IPS DF 6.9 (cell line): ENCODE measurements at regions not wholly inside any gene's neighbourhood (a gene's known extent, or its start where the extent isn't known, plus 50 kb on each side); places are given as distances from the start of the nearest gene placed in this dataset.

Experiments
- DNase-seq: peaks from one replicate; pipeline ENCODE4 v3.0.0-alpha.2; 2013; ENCODE audit warnings: low read depth, low spot score
- H3K27ac ChIP-seq: one replicate; pipeline ENCODE4 v1.5.1; 2013; ENCODE audit warnings: low read length, control low read depth
- H3K27me3 ChIP-seq: 2 replicates; pipeline ENCODE4 v1.6.1; 2013; ENCODE audit warnings: mild to moderate bottlenecking, low read length; ENCODE audit not compliant: control insufficient read depth, insufficient read depth
- H3K36me3 ChIP-seq: 2 replicates; pipeline ENCODE4 v1.6.1; 2013; ENCODE audit warnings: low read length; ENCODE audit not compliant: control insufficient read depth, insufficient read depth
- H3K4me1 ChIP-seq: 2 replicates; pipeline ENCODE4 v1.6.1; 2013; ENCODE audit warnings: low read length; ENCODE audit not compliant: control insufficient read depth, insufficient read depth
- H3K4me3 ChIP-seq: 2 replicates; pipeline ENCODE4 v1.5.1; 2013; ENCODE audit warnings: mild to moderate bottlenecking, low read length
- H3K9me3 ChIP-seq: 2 replicates; pipeline ENCODE4 v1.6.1; 2013; ENCODE audit warnings: low read length, inconsistent platforms; ENCODE audit not compliant: control insufficient read depth, insufficient read depth
- WGBS: extraction: QIAGEN DNeasy Blood & Tissue Kit; methylation state at CpG from one replicate; pipeline ENCODE4 v1.1.7; 2013; ENCODE audit warnings: mixed read lengths, missing lambda C conversion rate; ENCODE audit not compliant: insufficient read length, insufficient coverage; 5-methylcytosine and 5-hydroxymethylcytosine counted together

- no peak overlapping the region for H3K27ac ChIP-seq
- DNase-seq, result no peak
- H3K9me3 ChIP-seq, result no peaks in the 10 kb centered on the region
Measured at GRCh38 chr4:180009316-180009715, 2233.9 kb upstream of the TENM3 start.

GRCh38 chr4:180028682-180029081 lies 2214.5 kb upstream of the TENM3 start:
- H3K4me1 ChIP-seq, result no peaks in the 10 kb centered on the region
- WGBS, result no CpG with 5 or more reads among the region's 8 CpGs
- DNase-seq, result peak; percentile 29

More at GRCh38 chr4:180009316-180009715, 2233.9 kb upstream of the TENM3 start:
- H3K36me3 ChIP-seq, result no peaks in the 10 kb centered on the region
- H3K4me1 ChIP-seq, result no peaks in the 10 kb centered on the region
- H3K27me3 ChIP-seq, result no peaks in the 10 kb centered on the region
- no peak overlapping the region for H3K4me3 ChIP-seq
- WGBS, result no CpG with 5 or more reads among the region's 2 CpGs

GRCh38 chr4:180031330-180031729 lies 2211.9 kb upstream of the TENM3 start:
- DNase-seq, result no peak
- H3K4me1 ChIP-seq, result no peaks in the 10 kb centered on the region
- WGBS, result no CpG with 5 or more reads among the region's 1 CpG
- H3K27ac ChIP-seq, result no peak overlapping the region
- no peaks in the 10 kb centered on the region for H3K36me3 ChIP-seq
- H3K9me3 ChIP-seq, result no peaks in the 10 kb centered on the region
- no peaks in the 10 kb centered on the region for H3K27me3 ChIP-seq
- no peak overlapping the region for H3K4me3 ChIP-seq

More at GRCh38 chr4:180028682-180029081, 2214.5 kb upstream of the TENM3 start:
- Histone ChIP-seq H3K27me3 (no peaks in the 10 kb centered on the region), H3K36me3 (no peaks in the 10 kb centered on the region), H3K9me3 (no peaks in the 10 kb centered on the region), H3K27ac (no peak overlapping the region), H3K4me3 (no peak overlapping the region)

- Histone ChIP-seq H3K36me3 (no peaks in the 10 kb centered on the region), H3K27me3 (no peaks in the 10 kb centered on the region), H3K4me3 (no peak overlapping the region), H3K27ac (no peak overlapping the region), H3K4me1 (no peaks in the 10 kb centered on the region), H3K9me3 (no peaks in the 10 kb centered on the region)
- no peak for DNase-seq
- WGBS, result no CpG with 5 or more reads among the region's 1 CpG
Measured at GRCh38 chr4:180041576-180041975, 2201.6 kb upstream of the TENM3 start.

- Histone ChIP-seq H3K4me3 (no peak overlapping the region), H3K27me3 (no peaks in the 10 kb centered on the region), H3K4me1 (no peaks in the 10 kb centered on the region), H3K27ac (no peak overlapping the region), H3K36me3 (no peaks in the 10 kb centered on the region), H3K9me3 (no peaks in the 10 kb centered on the region)
- WGBS, result no CpG with 5 or more reads among the region's 7 CpGs
- no peak for DNase-seq
Measured at GRCh38 chr4:180052629-180053028, 2190.6 kb upstream of the TENM3 start.

GRCh38 chr4:180054291-180054690 lies 2188.9 kb upstream of the TENM3 start:
- no peaks in the 10 kb centered on the region for H3K4me1 ChIP-seq
- WGBS, result no CpG with 5 or more reads among the region's 4 CpGs
- no peaks in the 10 kb centered on the region for H3K27me3 ChIP-seq
- no peak for DNase-seq
- H3K27ac ChIP-seq, result no peak overlapping the region
- no peaks in the 10 kb centered on the region for H3K36me3 ChIP-seq
- H3K4me3 ChIP-seq, result no peak overlapping the region
- no peaks in the 10 kb centered on the region for H3K9me3 ChIP-seq

- Histone ChIP-seq H3K36me3 (no peaks in the 10 kb centered on the region), H3K4me3 (peak overlapping the region; percentile 70; the same call in 1 of the 2 replicates), H3K4me1 (no peaks in the 10 kb centered on the region), H3K27me3 (peaks cover 6% of the 10 kb centered on the region; the same call in 1 of the 2 replicates), H3K27ac (no peak overlapping the region), H3K9me3 (no peaks in the 10 kb centered on the region)
- no peak for DNase-seq
- no CpG with 5 or more reads among the region's 8 CpGs for WGBS
Measured at GRCh38 chr4:180057299-180057721, 2185.9 kb upstream of the TENM3 start.

- H3K27ac ChIP-seq, result no peak overlapping the region
Measured at GRCh38 chr4:180057891-180058671, 2185.1 kb upstream of the TENM3 start.

GRCh38 chr4:180058691-180059215 lies 2184.4 kb upstream of the TENM3 start:
- Histone ChIP-seq H3K36me3 (no peaks in the 10 kb centered on the region), H3K27me3 (peaks cover 6% of the 10 kb centered on the region; the same call in 1 of the 2 replicates), H3K4me1 (no peaks in the 10 kb centered on the region), H3K9me3 (no peaks in the 10 kb centered on the region), H3K27ac (no peak overlapping the region), H3K4me3 (peak overlapping the region; percentile 70)
- no peak for DNase-seq
- no CpG with 5 or more reads among the region's 72 CpGs for whole genome bisulfite sequencing

More at GRCh38 chr4:180057891-180058671, 2185.1 kb upstream of the TENM3 start:
- Histone ChIP-seq H3K27me3 (peaks cover 6% of the 10 kb centered on the region; the same call in 1 of the 2 replicates), H3K4me3 (peak overlapping the region; percentile 70), H3K36me3 (no peaks in the 10 kb centered on the region), H3K4me1 (no peaks in the 10 kb centered on the region), H3K9me3 (no peaks in the 10 kb centered on the region)
- DNase-seq, result no peak
- WGBS, result no CpG with 5 or more reads among the region's 77 CpGs

- Histone ChIP-seq H3K36me3 (no peaks in the 10 kb centered on the region), H3K4me1 (no peaks in the 10 kb centered on the region), H3K9me3 (no peaks in the 10 kb centered on the region), H3K4me3 (peak overlapping the region; percentile 70), H3K27me3 (peaks cover 6% of the 10 kb centered on the region; the same call in 1 of the 2 replicates), H3K27ac (no peak overlapping the region)
- WGBS, result no CpG with 5 or more reads among the region's 44 CpGs
- DNase-seq, result no peak
Measured at GRCh38 chr4:180059216-180059881, 2183.9 kb upstream of the TENM3 start.
